ENCODE measurements at regions not wholly inside any gene's neighbourhood (a gene's known extent, or its start where the extent isn't known, plus 50 kb on each side); places are given as distances from the start of the nearest gene placed in this dataset.

DNA sequence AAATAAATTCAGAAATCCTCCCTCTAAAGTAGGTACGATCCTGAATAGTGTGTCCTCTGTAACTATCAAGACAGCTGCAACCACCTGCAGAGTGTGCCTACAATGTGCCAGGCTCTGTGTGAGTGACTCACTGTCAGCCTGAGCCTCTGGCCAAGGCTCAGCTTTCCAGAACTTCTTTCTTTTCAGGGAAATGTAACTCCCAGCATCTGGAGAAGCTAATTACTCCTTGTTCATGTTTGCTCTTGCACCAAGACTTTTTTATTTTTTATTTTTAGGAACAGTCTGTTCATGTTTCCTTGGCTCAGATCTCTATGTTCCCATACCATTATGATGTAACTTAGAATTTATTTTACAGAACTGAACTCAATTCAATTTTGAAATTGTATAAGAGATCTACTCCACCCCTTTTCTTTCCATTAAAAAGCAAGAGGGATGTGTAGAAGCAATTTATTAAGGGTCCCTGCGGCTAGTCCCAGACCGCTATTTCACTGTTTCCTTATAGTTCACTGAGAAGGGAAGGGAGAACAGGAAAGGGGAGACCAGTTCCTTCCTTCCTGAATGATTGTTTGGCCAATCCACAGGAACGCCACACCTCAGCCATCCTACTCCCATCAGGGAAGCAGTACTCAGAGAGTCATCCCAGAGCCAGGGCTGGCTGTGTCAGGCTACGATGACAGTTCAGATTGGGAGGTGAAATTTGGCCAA lies 112.4 kb upstream of the ZNF648 start:
- Histone ChIP-seq H3K27ac (ENCODE audit: low read depth in 1 of 3, low read length in 2 of 3) (peak overlapping the region in 1 of 3 donors; percentile 62), H3K9me3 (ENCODE audit: control insufficient read depth in 2 of 2, insufficient read depth in 1 of 2, low read depth in 1 of 2, low read length in 1 of 2) (no peaks in the 10 kb centered on the region), H3K4me1 (ENCODE audit: control insufficient read depth in 3 of 3, insufficient read depth in 2 of 3, low read depth in 1 of 3, low read length in 2 of 3) (peaks cover 0 to 2% (median 0%) of the 10 kb centered on the region in 3 donors), H3K4me3 (ENCODE audit: low read depth in 1 of 3, low read length in 3 of 3) (no peak overlapping the region), H3K36me3 (ENCODE audit: control insufficient read depth in 3 of 3, insufficient read depth in 2 of 3, low read depth in 1 of 3, low read length in 3 of 3) (no peaks in the 10 kb centered on the region), H3K27me3 (ENCODE audit: control insufficient read depth in 3 of 3, insufficient read depth in 3 of 3, low read length in 3 of 3) (no peaks in the 10 kb centered on the region)
- FAIRE-seq (no peak), DNase-seq (no peak)
- 75 to 94% (median 85%) methylated on average over 5 of the region's 5 CpGs for WGBS, 3 donors

- H3K9me3 ChIP-seq (ENCODE audit: control insufficient read depth in 2 of 2, insufficient read depth in 1 of 2, low read depth in 1 of 2, low read length in 1 of 2), result no peaks in the 10 kb centered on the region
- no peaks in the 10 kb centered on the region for H3K27me3 ChIP-seq (ENCODE audit: control insufficient read depth in 3 of 3, insufficient read depth in 3 of 3, low read length in 3 of 3)
- FAIRE-seq, result no peak
- no peak overlapping the region for H3K4me3 ChIP-seq (ENCODE audit: low read depth in 1 of 3, low read length in 3 of 3)
- no peak for DNase-seq
- no peak overlapping the region for H3K27ac ChIP-seq (ENCODE audit: low read depth in 1 of 3, low read length in 2 of 3)
- H3K4me1 ChIP-seq (ENCODE audit: control insufficient read depth in 3 of 3, insufficient read depth in 2 of 3, low read depth in 1 of 3, low read length in 2 of 3), result peaks cover 0 to 2% (median 0%) of the 10 kb centered on the region in 3 donors
- H3K36me3 ChIP-seq (ENCODE audit: control insufficient read depth in 3 of 3, insufficient read depth in 2 of 3, low read depth in 1 of 3, low read length in 3 of 3), result no peaks in the 10 kb centered on the region
Observed at GRCh38 chr1:182172699-182173098, 111.2 kb upstream of the ZNF648 start.

DNA sequence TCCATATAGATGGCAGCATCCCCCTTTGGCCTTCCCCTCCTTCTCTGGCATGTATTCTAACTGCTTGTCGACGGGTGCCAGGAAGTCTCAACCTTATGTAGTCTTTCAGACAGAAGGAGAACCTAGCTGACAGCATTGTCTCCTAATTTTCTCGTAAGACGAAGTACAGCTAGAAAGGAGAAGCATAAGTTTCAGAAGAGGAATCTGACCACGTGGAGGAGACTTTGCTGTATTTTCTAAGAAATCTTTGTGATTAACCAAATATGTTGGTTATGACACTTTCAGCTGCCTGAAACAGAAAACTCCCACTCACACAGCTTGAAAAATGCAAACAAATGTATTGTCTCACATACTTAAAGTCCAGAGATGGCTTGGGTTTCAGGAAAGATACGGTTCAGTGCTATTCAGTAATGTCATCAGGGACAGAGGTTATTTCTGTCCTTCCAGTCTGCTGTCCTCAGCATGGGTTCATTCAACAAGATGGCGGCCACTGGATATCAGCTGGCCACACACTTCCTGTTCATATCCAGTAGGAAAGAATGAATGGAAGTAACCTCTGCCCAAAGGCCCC lies 109.5 kb upstream of the ZNF648 start:
- Histone ChIP-seq H3K27me3 (ENCODE audit: control insufficient read depth in 3 of 3, insufficient read depth in 3 of 3, low read length in 3 of 3) (no peaks in the 10 kb centered on the region), H3K4me1 (ENCODE audit: control insufficient read depth in 3 of 3, insufficient read depth in 2 of 3, low read depth in 1 of 3, low read length in 2 of 3) (peaks cover 0 to 2% (median 0%) of the 10 kb centered on the region in 3 donors), H3K4me3 (ENCODE audit: low read depth in 1 of 3, low read length in 3 of 3) (no peak overlapping the region), H3K27ac (ENCODE audit: low read depth in 1 of 3, low read length in 2 of 3) (peak overlapping the region in 1 of 3 donors; percentile 15), H3K36me3 (ENCODE audit: control insufficient read depth in 3 of 3, insufficient read depth in 2 of 3, low read depth in 1 of 3, low read length in 3 of 3) (no peaks in the 10 kb centered on the region), H3K9me3 (ENCODE audit: control insufficient read depth in 2 of 2, insufficient read depth in 1 of 2, low read depth in 1 of 2, low read length in 1 of 2) (no peaks in the 10 kb centered on the region)
- FAIRE-seq (no peak), DNase-seq (no peak)
- WGBS, 3 donors, result 52 to 76% (median 75%) methylated on average over 7 of the region's 7 CpGs

DNA sequence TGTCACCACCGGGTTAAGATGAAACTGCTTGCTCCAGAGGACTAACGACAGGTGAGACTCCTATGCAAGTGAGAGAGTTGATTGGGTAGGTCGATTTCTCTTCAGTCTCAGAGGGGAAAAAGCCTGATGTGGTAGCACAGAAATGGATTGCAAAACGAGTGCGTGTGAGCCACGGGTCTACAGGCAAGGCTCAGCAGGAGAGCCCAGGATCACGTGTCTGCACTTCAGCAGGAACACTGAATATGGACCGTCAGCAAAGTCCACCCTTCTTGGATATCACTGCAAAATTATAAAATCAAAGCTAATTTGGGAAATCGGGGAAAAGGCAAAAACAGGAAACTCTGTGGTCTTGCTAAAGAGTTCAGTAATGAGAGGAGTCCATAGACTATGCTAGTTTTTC lies 107.7 kb upstream of the ZNF648 start:
- no peak overlapping the region for H3K4me3 ChIP-seq (ENCODE audit: low read depth in 1 of 3, low read length in 3 of 3)
- H3K9me3 ChIP-seq (ENCODE audit: control insufficient read depth in 2 of 2, insufficient read depth in 1 of 2, low read depth in 1 of 2, low read length in 1 of 2), result no peaks in the 10 kb centered on the region
- 65 to 77% (median 70%) methylated on average over 9 of the region's 9 CpGs for WGBS, 3 donors
- DNase-seq (no peak), FAIRE-seq (no peak)
- no peaks in the 10 kb centered on the region for H3K36me3 ChIP-seq (ENCODE audit: control insufficient read depth in 3 of 3, insufficient read depth in 2 of 3, low read depth in 1 of 3, low read length in 3 of 3)
- no peak overlapping the region for H3K27ac ChIP-seq (ENCODE audit: low read depth in 1 of 3, low read length in 2 of 3)
- H3K4me1 ChIP-seq (ENCODE audit: control insufficient read depth in 3 of 3, insufficient read depth in 2 of 3, low read depth in 1 of 3, low read length in 2 of 3), result no peaks in the 10 kb centered on the region
- no peaks in the 10 kb centered on the region for H3K27me3 ChIP-seq (ENCODE audit: control insufficient read depth in 3 of 3, insufficient read depth in 3 of 3, low read length in 3 of 3)

DNA sequence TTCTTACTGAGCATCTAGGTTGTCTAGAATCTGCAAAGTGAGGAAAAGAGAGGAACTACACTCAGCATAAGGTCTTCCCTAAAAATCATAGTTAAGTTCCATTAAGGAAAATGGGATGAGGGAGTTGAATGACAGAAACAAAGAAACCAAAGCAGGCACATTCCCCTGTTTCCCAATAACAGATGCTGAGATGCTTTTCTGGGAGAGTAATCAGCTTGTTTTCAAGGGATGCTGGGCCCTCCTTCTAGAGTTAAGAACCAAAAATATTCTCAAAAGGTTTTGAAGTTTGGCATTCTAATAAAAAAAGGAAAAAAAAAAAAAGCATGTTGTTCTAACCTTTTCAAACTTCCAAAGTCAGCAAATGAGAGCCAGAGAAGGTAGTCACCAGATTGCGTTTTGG lies 105.2 kb upstream of the ZNF648 start:
- Histone ChIP-seq H3K36me3 (ENCODE audit: control insufficient read depth in 3 of 3, insufficient read depth in 2 of 3, low read depth in 1 of 3, low read length in 3 of 3) (no peaks in the 10 kb centered on the region), H3K27me3 (ENCODE audit: control insufficient read depth in 3 of 3, insufficient read depth in 3 of 3, low read length in 3 of 3) (no peaks in the 10 kb centered on the region), H3K4me3 (ENCODE audit: low read depth in 1 of 3, low read length in 3 of 3) (no peak overlapping the region), H3K27ac (ENCODE audit: low read depth in 1 of 3, low read length in 2 of 3) (no peak overlapping the region), H3K4me1 (ENCODE audit: control insufficient read depth in 3 of 3, insufficient read depth in 2 of 3, low read depth in 1 of 3, low read length in 2 of 3) (no peaks in the 10 kb centered on the region), H3K9me3 (ENCODE audit: control insufficient read depth in 2 of 2, insufficient read depth in 1 of 2, low read depth in 1 of 2, low read length in 1 of 2) (no peaks in the 10 kb centered on the region)
- FAIRE-seq (no peak), DNase-seq (no peak)
- WGBS, 3 donors, result 93 to 97% (median 97%) methylated on average over 1 of the region's 1 CpG

DNA sequence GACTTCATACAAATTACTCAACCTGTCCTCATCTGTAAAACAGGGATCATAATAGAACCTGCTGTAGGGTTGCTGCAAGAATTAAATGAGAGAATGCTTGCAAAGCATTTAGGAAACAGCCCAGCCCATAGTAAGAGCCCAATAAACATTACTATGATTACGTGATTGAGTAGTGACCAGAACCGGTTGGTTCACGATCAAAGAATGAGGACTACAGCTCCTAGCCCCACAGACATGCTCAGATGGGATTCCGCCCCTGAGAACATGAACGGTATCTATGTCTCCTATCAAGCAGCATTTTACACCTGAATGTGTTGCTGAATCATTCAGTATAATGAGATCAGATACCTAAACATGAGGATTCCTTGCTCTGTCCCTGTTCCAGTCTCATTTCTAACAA lies 104.8 kb upstream of the ZNF648 start:
- Histone ChIP-seq H3K36me3 (ENCODE audit: control insufficient read depth in 3 of 3, insufficient read depth in 2 of 3, low read depth in 1 of 3, low read length in 3 of 3) (no peaks in the 10 kb centered on the region), H3K9me3 (ENCODE audit: control insufficient read depth in 2 of 2, insufficient read depth in 1 of 2, low read depth in 1 of 2, low read length in 1 of 2) (no peaks in the 10 kb centered on the region), H3K27ac (ENCODE audit: low read depth in 1 of 3, low read length in 2 of 3) (no peak overlapping the region), H3K4me3 (ENCODE audit: low read depth in 1 of 3, low read length in 3 of 3) (no peak overlapping the region), H3K4me1 (ENCODE audit: control insufficient read depth in 3 of 3, insufficient read depth in 2 of 3, low read depth in 1 of 3, low read length in 2 of 3) (no peaks in the 10 kb centered on the region), H3K27me3 (ENCODE audit: control insufficient read depth in 3 of 3, insufficient read depth in 3 of 3, low read length in 3 of 3) (no peaks in the 10 kb centered on the region)
- 87 to 92% (median 89%) methylated on average over 5 of the region's 5 CpGs for WGBS, 3 donors
- FAIRE-seq (no peak), DNase-seq (no peak)

DNA sequence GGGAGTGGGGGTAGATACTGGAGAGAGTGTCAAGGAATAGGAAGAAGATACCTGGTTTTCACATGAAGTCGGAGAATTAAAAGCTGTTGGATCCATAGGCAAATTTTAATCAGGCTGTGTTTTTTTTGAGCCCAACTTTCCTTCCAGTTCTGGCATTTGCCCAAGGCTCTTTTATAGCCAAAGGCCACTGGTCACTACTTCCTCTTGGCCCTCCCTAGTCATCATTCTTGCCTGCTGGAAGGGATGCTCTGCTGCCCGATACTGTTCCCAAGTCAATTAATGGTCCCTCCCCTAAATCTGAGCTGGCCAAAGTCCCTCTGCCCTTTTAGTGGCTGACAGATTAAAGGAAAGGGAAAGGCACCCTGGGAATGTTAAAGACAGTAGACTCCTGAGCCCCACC lies 102.8 kb upstream of the ZNF648 start:
- H3K27ac ChIP-seq (ENCODE audit: low read depth in 1 of 3, low read length in 2 of 3), result peak overlapping the region in 1 of 3 donors; percentile 71
- no peak for FAIRE-seq

DNA sequence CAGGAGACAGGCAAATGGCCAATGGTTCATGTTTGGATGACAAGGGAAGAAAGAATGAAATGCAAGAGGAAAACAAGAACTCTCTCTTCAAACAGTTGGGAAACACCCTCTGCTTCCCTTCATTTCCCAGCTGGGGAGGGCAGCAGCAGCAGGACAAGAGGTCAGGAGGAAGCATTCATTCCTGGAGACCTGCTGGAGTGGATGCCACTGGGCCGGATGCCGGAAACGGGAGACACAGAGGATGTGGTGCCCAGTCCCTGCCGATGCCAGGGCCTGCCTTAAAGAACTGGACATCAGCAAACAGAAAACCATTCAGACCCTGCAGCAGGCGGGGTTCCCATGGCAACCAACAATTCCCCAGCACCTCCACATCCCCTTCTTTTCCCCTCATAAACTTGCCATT lies 102.3 kb upstream of the ZNF648 start:
- Histone ChIP-seq H3K4me1 (ENCODE audit: control insufficient read depth in 3 of 3, insufficient read depth in 2 of 3, low read depth in 1 of 3, low read length in 2 of 3) (no peaks in the 10 kb centered on the region), H3K27me3 (ENCODE audit: control insufficient read depth in 3 of 3, insufficient read depth in 3 of 3, low read length in 3 of 3) (no peaks in the 10 kb centered on the region), H3K4me3 (ENCODE audit: low read depth in 1 of 3, low read length in 3 of 3) (no peak overlapping the region), H3K36me3 (ENCODE audit: control insufficient read depth in 3 of 3, insufficient read depth in 2 of 3, low read depth in 1 of 3, low read length in 3 of 3) (no peaks in the 10 kb centered on the region), H3K9me3 (ENCODE audit: control insufficient read depth in 2 of 2, insufficient read depth in 1 of 2, low read depth in 1 of 2, low read length in 1 of 2) (no peaks in the 10 kb centered on the region), H3K27ac (ENCODE audit: low read depth in 1 of 3, low read length in 2 of 3) (peak overlapping the region in 1 of 3 donors; percentile 71)
- FAIRE-seq (no peak), DNase-seq (no peak)
- 64 to 92% (median 87%) methylated on average over 5 of the region's 5 CpGs for WGBS, 3 donors

More for the DNA sequence above, 102.8 kb upstream of the ZNF648 start:
- Histone ChIP-seq H3K9me3 (ENCODE audit: control insufficient read depth in 2 of 2, insufficient read depth in 1 of 2, low read depth in 1 of 2, low read length in 1 of 2) (no peaks in the 10 kb centered on the region), H3K4me3 (ENCODE audit: low read depth in 1 of 3, low read length in 3 of 3) (no peak overlapping the region), H3K4me1 (ENCODE audit: control insufficient read depth in 3 of 3, insufficient read depth in 2 of 3, low read depth in 1 of 3, low read length in 2 of 3) (no peaks in the 10 kb centered on the region), H3K36me3 (ENCODE audit: control insufficient read depth in 3 of 3, insufficient read depth in 2 of 3, low read depth in 1 of 3, low read length in 3 of 3) (no peaks in the 10 kb centered on the region), H3K27me3 (ENCODE audit: control insufficient read depth in 3 of 3, insufficient read depth in 3 of 3, low read length in 3 of 3) (no peaks in the 10 kb centered on the region)
- WGBS, 3 donors, result 54 to 64% (median 64%) methylated on average over 2 of the region's 2 CpGs
- DNase-seq, result no peak

DNA sequence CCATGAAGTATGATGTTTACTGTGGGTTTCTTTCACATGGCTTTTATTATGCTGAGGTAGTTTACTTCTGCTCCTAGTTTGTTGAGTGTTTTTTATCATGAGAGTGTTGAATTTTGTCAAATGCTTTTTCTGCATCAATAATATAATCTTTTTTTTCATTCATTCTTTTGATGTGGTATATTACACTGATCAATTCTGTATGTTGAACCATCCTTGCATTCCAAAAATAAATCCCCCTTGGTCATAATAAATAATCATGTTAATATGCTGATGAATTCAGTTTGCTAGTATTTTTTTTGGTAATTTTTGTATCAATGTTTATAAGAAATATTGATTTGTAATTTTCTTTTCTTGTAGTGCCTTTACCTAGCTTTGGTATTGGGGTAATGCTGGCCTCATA lies 97.9 kb upstream of the ZNF648 start:
- Histone ChIP-seq H3K9me3 (ENCODE audit: control insufficient read depth in 2 of 2, insufficient read depth in 1 of 2, low read depth in 1 of 2, low read length in 1 of 2) (no peaks in the 10 kb centered on the region), H3K4me1 (ENCODE audit: control insufficient read depth in 3 of 3, insufficient read depth in 2 of 3, low read depth in 1 of 3, low read length in 2 of 3) (no peaks in the 10 kb centered on the region), H3K36me3 (ENCODE audit: control insufficient read depth in 3 of 3, insufficient read depth in 2 of 3, low read depth in 1 of 3, low read length in 3 of 3) (no peaks in the 10 kb centered on the region), H3K27me3 (ENCODE audit: control insufficient read depth in 3 of 3, insufficient read depth in 3 of 3, low read length in 3 of 3) (no peaks in the 10 kb centered on the region), H3K27ac (ENCODE audit: low read depth in 1 of 3, low read length in 2 of 3) (no peak overlapping the region), H3K4me3 (ENCODE audit: low read depth in 1 of 3, low read length in 3 of 3) (no peak overlapping the region)
- no peak for FAIRE-seq
- no peak for DNase-seq
